Adrenal gland (tissue), 9 donors: ENCODE measurements at regions not wholly inside any gene's neighbourhood (a gene's known extent, or its start where the extent isn't known, plus 50 kb on each side); places are given as distances from the start of the nearest gene placed in this dataset.

Experiments used
- DNase-seq, 7 donors: peaks; one replicate each; pipeline ENCODE4 v3.0.0-alpha.2; 2019 to 2020
- H3K27ac ChIP-seq, 5 donors: fragments of 200-600 bp; sonication (generic) in 4 of 5; 1 replicate in 3 of 5; 2 replicates in 2 of 5; pipeline versions ENCODE4 v1.5.1 to v1.8.0; 2016 to 2020; ENCODE audit warnings: mild to moderate bottlenecking in 1 of 5
- H3K27me3 ChIP-seq: fragments of 200-600 bp; 2 replicates; pipeline ENCODE4 v1.8.0; 2021
- H3K36me3 ChIP-seq, 2 donors: fragments of 200-600 bp; replicated peaks in 1 of 2; 1 replicate in 1 of 2; 2 replicates in 1 of 2; pipeline versions ENCODE4 v1.5.1 to v1.8.0; 2018 to 2022
- H3K4me1 ChIP-seq, 2 donors: fragments of 200-600 bp; replicated peaks in 1 of 2; 1 replicate in 1 of 2; 2 replicates in 1 of 2; pipeline versions ENCODE4 v1.5.1 to v1.8.0; 2018 to 2021
- H3K4me3 ChIP-seq, 4 donors: fragments of 200-600 bp; sonication (generic) in 3 of 4; one replicate each; pipeline ENCODE4 v1.5.1; 2016 to 2018
- H3K9me3 ChIP-seq, 3 donors: fragments of 200-600 bp; sonication (generic) in 1 of 3; replicated peaks in 1 of 3; 1 replicate in 2 of 3; 2 replicates in 1 of 3; pipeline versions ENCODE4 v1.5.1 to v1.8.0; 2016 to 2021
- POLR2A ChIP-seq, 2 donors: fragments of 450-650 bp; IDR thresholded peaks; one replicate each; pipeline ENCODE4 v1.6.1; 2017; ENCODE audit warnings: antibody characterized with exemption in 2 of 2, mild to moderate bottlenecking in 2 of 2, moderate library complexity in 1 of 2
- whole genome bisulfite sequencing, 4 donors: extraction: QIAGEN DNeasy Blood & Tissue Kit in 2 of 4; methylation state at CpG; one replicate each; pipeline versions ENCODE4 v1.1.5 to v1.1.7; 2013 to 2017; 5-methylcytosine and 5-hydroxymethylcytosine counted together
- intact Hi-C, 2 donors: fragments of 100-400 bp; cut with DNase I; formaldehyde crosslinking; loops; one replicate each; pipeline versions ENCODE4 v1.14.1 to v1.15.0; 2022 to 2023
- TF ChIP-seq, protein P1 (sequence below), 6 experiments: fragments of 450-650 bp in 4 of 6; fragments of 200-600 bp in 2 of 6; sonication (generic) in 1 of 6; IDR thresholded peaks; 1 replicate in 5 of 6; 2 replicates in 1 of 6; pipeline versions ENCODE4 v1.5.1 to v1.8.0; 2016 to 2021; ENCODE audit warnings: antibody characterized with exemption in 6 of 6, mild to moderate bottlenecking in 2 of 6, moderate library complexity in 1 of 6
- donor health status: healthy with polysubstance abuse.
- donor health status: Bipolar disorder and iron deficiency.
- donor health status: DM: yes; HTN: yes; CAD: no.
- donor health status: DM: no; HTN: no; CAD: no.
- donor health status: DM: no; HTN: no; CAD: no.

DNA sequence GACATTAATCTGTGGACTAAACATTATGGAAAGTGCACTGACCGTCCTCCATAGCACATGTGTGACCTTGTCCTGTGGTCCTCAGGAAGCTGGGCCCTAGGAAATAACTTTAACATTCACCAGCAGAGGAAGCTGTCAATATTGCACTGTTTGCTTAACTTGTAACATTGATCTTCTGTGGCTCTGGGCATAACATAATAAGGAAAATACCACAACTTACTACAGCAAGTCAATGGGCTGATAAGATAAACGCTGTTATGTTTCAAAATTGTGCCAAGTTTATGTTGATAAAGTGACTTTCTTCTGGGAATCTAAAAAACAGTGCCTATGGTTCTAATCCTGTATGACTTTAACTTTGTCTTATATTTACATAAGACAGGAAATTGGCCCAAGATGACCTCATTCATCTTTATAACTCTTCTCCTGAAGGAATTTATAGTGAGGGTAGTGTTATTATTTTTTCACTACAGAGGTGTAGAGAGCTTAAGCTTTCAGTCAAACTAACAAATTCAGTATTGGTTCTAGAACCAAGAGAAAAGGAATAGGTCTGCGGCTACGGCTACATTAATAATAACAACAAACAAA is 113.7 kb upstream of the MAP4K3 start:
- Histone ChIP-seq H3K9me3 (no peaks in the 10 kb centered on the region), H3K4me3 (no peak overlapping the region), H3K36me3 (no peaks in the 10 kb centered on the region), H3K27me3 (no peaks in the 10 kb centered on the region), H3K4me1 (peaks cover 0 to 4% of the 10 kb centered on the region in 2 donors), H3K27ac (no peak overlapping the region)
- 55 to 59% (median 58%) methylated on average over 4 of the region's 4 CpGs for WGBS, 4 donors
- intact Hi-C loops: no loop called here
- TF ChIP-seq, protein P1, sequence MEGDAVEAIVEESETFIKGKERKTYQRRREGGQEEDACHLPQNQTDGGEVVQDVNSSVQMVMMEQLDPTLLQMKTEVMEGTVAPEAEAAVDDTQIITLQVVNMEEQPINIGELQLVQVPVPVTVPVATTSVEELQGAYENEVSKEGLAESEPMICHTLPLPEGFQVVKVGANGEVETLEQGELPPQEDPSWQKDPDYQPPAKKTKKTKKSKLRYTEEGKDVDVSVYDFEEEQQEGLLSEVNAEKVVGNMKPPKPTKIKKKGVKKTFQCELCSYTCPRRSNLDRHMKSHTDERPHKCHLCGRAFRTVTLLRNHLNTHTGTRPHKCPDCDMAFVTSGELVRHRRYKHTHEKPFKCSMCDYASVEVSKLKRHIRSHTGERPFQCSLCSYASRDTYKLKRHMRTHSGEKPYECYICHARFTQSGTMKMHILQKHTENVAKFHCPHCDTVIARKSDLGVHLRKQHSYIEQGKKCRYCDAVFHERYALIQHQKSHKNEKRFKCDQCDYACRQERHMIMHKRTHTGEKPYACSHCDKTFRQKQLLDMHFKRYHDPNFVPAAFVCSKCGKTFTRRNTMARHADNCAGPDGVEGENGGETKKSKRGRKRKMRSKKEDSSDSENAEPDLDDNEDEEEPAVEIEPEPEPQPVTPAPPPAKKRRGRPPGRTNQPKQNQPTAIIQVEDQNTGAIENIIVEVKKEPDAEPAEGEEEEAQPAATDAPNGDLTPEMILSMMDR (IDR thresholded peaks at IDR 0.05): no peak
- no peak for TF ChIP-seq POLR2A (IDR thresholded peaks at IDR 0.05)
- no peak for DNase-seq

DNA sequence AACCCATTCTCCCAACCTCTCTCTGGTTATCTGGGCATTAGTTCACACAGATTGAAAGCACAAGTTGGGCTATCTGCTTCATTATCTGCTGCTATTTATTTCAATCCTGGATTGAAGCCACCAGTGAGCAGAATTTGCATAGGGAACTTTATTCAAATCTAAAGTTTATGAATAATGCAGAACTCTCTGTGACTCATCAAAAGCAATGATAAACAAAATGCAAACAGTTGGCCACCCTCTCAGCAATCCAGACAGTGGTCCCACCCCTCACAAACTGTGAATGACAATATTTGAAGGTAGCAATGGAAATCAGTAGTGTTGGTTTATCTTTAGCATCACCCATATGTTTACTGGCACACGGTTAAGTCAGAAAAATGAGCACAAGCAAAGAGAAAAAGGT is 106.8 kb upstream of the TMEM178A start:
- Histone ChIP-seq H3K36me3 (no peaks in the 10 kb centered on the region), H3K4me1 (no peaks in the 10 kb centered on the region), H3K27me3 (no peaks in the 10 kb centered on the region), H3K4me3 (no peak overlapping the region), H3K9me3 (peaks cover 4 to 18% (median 15%) of the 10 kb centered on the region in 3 donors), H3K27ac (no peak overlapping the region)
- 85 to 98% (median 93%) methylated on average over 1 of the region's 1 CpG for WGBS, 4 donors
- TF ChIP-seq, protein P1 (IDR thresholded peaks at IDR 0.05): no peak
- TF ChIP-seq POLR2A (IDR thresholded peaks at IDR 0.05): no peak
- no peak for DNase-seq
- intact Hi-C loops: no loop called here

DNA sequence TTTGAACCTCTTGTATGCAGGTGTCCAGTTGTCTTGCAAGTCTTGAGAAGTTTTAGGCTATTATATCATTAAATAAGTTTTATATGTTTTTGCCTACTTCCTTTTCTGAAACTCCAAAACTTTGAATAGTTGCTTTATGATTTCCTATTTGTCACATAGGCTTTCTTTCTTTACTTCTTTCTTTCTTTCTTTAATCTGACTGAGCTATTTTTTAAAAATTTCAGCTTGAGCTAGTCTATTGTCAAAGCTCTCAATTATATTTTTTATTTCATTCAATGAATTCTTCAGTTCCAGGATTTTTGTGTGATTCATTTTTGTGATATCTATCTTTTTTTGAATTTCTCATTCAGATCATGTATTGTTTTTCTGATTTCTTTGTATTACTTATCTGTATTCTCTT is 102.1 kb upstream of the TMEM178A start:
- H3K4me3 ChIP-seq: no peak overlapping the region
- TF ChIP-seq POLR2A (IDR thresholded peaks at IDR 0.05): no peak
- TF ChIP-seq, protein P1 (IDR thresholded peaks at IDR 0.05): no peak
- H3K27ac ChIP-seq: no peak overlapping the region

DNA sequence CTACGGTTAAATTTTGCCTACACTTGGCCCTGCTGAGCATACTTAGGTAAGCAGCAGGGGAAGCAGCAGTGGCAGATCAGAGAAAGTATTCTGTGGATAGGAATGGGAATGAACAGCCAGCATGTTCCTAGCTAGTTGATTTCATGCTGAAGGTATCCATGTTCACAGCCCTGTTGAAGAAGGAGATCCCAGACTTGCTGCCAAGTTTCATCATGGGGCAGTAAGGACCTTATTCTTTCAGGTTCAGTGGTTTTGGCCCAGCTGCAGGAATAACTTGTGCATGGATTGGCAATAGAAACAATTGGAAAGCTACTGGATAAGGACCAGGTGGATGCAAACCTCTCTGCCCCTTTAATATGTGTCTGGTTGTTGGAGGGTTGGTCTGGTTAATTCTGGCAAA is 98.2 kb upstream of the TMEM178A start:
- H3K9me3 ChIP-seq: peaks cover 6 to 13% (median 10%) of the 10 kb centered on the region in 3 donors
- no peak overlapping the region for H3K27ac ChIP-seq
- no peak overlapping the region for H3K4me3 ChIP-seq
- intact Hi-C loops: no loop called here
- no peak for DNase-seq
- WGBS, 4 donors: 96 to 100% (median 100%) methylated on average over 1 of the region's 1 CpG
- H3K4me1 ChIP-seq: peaks cover 33 to 40% of the 10 kb centered on the region in 2 donors
- no peaks in the 10 kb centered on the region for H3K27me3 ChIP-seq
- H3K36me3 ChIP-seq: no peaks in the 10 kb centered on the region
- TF ChIP-seq, protein P1 (IDR thresholded peaks at IDR 0.05): no peak
- TF ChIP-seq POLR2A (IDR thresholded peaks at IDR 0.05): no peak

More for the DNA sequence above, 102.1 kb upstream of the TMEM178A start:
- intact Hi-C loops: no loop called here
- no peaks in the 10 kb centered on the region for H3K36me3 ChIP-seq
- H3K4me1 ChIP-seq: peaks cover 6 to 8% of the 10 kb centered on the region in 2 donors
- no peaks in the 10 kb centered on the region for H3K27me3 ChIP-seq
- DNase-seq: no peak
- peaks cover 6 to 18% (median 15%) of the 10 kb centered on the region in 3 donors for H3K9me3 ChIP-seq
